GM19099 (cell line): ENCODE measurements at regions not wholly inside any gene's neighbourhood (a gene's known extent, or its start where the extent isn't known, plus 50 kb on each side); places are given as distances from the start of the nearest gene placed in this dataset.

Experiments
- POLR2A ChIP-seq: IDR thresholded peaks from 3 replicates; pipeline ENCODE4 v1.6.1; 2011; ENCODE audit warnings: low read depth; ENCODE audit not compliant: insufficient read length; ENCODE audit errors: extremely low read depth

- no peak for TF ChIP-seq POLR2A
These were observed 670.3 kb downstream of the UQCRFS1 start for GRCh38 chr19:28542394-28543243.

- TF ChIP-seq POLR2A = no peak
These were observed 671.2 kb downstream of the UQCRFS1 start for GRCh38 chr19:28541602-28542393.

GRCh38 chr19:28541029-28541428, 671.9 kb downstream of the UQCRFS1 start:
- no peak for TF ChIP-seq POLR2A

- TF ChIP-seq POLR2A = no peak
These were observed 673.2 kb downstream of the UQCRFS1 start for GRCh38 chr19:28539759-28540158.

- TF ChIP-seq POLR2A = no peak
These were observed 675.1 kb downstream of the UQCRFS1 start for GRCh38 chr19:28537896-28538295.

- TF ChIP-seq POLR2A = no peak
These were observed 675.9 kb downstream of the UQCRFS1 start for GRCh38 chr19:28537079-28537478.

- TF ChIP-seq POLR2A = no peak
These were observed 677.6 kb downstream of the UQCRFS1 start for GRCh38 chr19:28535352-28535775.

GRCh38 chr19:28534766-28535351, 678.1 kb downstream of the UQCRFS1 start:
- no peak for TF ChIP-seq POLR2A

GRCh38 chr19:28532765-28533341, 680.1 kb downstream of the UQCRFS1 start:
- TF ChIP-seq POLR2A = no peak

GRCh38 chr19:28531979-28532378, 681.0 kb downstream of the UQCRFS1 start:
- no peak for TF ChIP-seq POLR2A

GRCh38 chr19:28530406-28531035, 682.4 kb downstream of the UQCRFS1 start:
- TF ChIP-seq POLR2A = no peak

GRCh38 chr19:28526038-28526437, 686.9 kb downstream of the UQCRFS1 start:
- no peak for TF ChIP-seq POLR2A

GRCh38 chr19:28523619-28524018, 689.3 kb downstream of the UQCRFS1 start:
- TF ChIP-seq POLR2A = no peak

- TF ChIP-seq POLR2A = no peak
These were observed 690.4 kb downstream of the UQCRFS1 start for GRCh38 chr19:28522545-28522922.
